A673 (cell line): ENCODE measurements at regions not wholly inside any gene's neighbourhood (a gene's known extent, or its start where the extent isn't known, plus 50 kb on each side); places are given as distances from the start of the nearest gene placed in this dataset.
A peak's percentile ranks its signal among the peaks of the same experiment; 100 is the strongest.
"Not testable (repeated sequence)": the region's sequence is repeated elsewhere in the genome, so short reads cannot be mapped to it uniquely, and the experiment has no call there.

Source experiments
- BruUV-seq: library from RNA; stranded (reverse); fragments of 400-500 nt; replicated peaks from 2 replicates; lab custom pipeline; 2021; lab: Mats Ljungman, UMichigan
- CTCF ChIA-PET: fragments of 300-600 bp; sonication (Branson Sonifier 250); formaldehyde crosslinking; loops from one replicate; lab custom pipeline; 2022; ENCODE audit warnings: antibody characterized with exemption; lab: Charles Lee
- POLR2A ChIA-PET: fragments of 300-600 bp; sonication (Branson Sonifier 250); formaldehyde crosslinking; loops from one replicate; lab custom pipeline; 2022; ENCODE audit warnings: antibody characterized with exemption; ENCODE audit not compliant: low non-redundant PET; lab: Charles Lee
- DNase-seq: peaks from one replicate; pipeline ENCODE4 v3.0.0-alpha.2; 2015; ENCODE audit warnings: low spot score
- H3K27ac ChIP-seq: fragments of 200-600 bp; sonication (generic); 2 replicates; pipeline ENCODE4 v1.5.1; 2016; ENCODE audit warnings: mixed run types, low read depth, mild to moderate bottlenecking, mixed read lengths, antibody characterized with exemption, low read length; ENCODE audit not compliant: poor library complexity, severe bottlenecking
- H3K27me3 ChIP-seq: fragments of 200-600 bp; sonication (generic); replicated peaks from 2 replicates; pipeline ENCODE4 v1.6.1; 2017; ENCODE audit warnings: mixed run types, low read depth, mild to moderate bottlenecking, mixed read lengths, antibody characterized with exemption, low read length; ENCODE audit not compliant: insufficient read depth, poor library complexity
- H3K36me3 ChIP-seq: fragments of 200-600 bp; sonication (generic); 2 replicates; pipeline ENCODE4 v1.6.1; 2016; ENCODE audit warnings: mixed run types, mild to moderate bottlenecking, mixed read lengths, antibody characterized with exemption, low read length; ENCODE audit not compliant: insufficient read depth, poor library complexity, severe bottlenecking
- H3K4me1 ChIP-seq: fragments of 200-600 bp; sonication (generic); 2 replicates; pipeline ENCODE4 v1.6.1; 2017; ENCODE audit warnings: mixed run types, mild to moderate bottlenecking, mixed read lengths, antibody characterized with exemption, low read length; ENCODE audit not compliant: insufficient read depth, poor library complexity, severe bottlenecking
- H3K4me3 ChIP-seq: fragments of 200-600 bp; sonication (generic); 2 replicates; pipeline ENCODE4 v1.5.1; 2016; ENCODE audit warnings: low read depth, mixed run types, mild to moderate bottlenecking, mixed read lengths, low read length; ENCODE audit not compliant: poor library complexity, severe bottlenecking
- H3K9me3 ChIP-seq: fragments of 200-600 bp; sonication (generic); 2 replicates; pipeline ENCODE4 v1.6.1; 2016; ENCODE audit warnings: mixed run types, low read depth, mild to moderate bottlenecking, mixed read lengths, antibody characterized with exemption, low read length; ENCODE audit not compliant: poor library complexity, severe bottlenecking
- CTCF ChIP-seq: fragments of 300-800, 200-600 bp; sonication (generic); conservative IDR thresholded peaks from 2 replicates; pipeline ENCODE4 v1.5.1; 2017; ENCODE audit warnings: low read depth, mild to moderate bottlenecking, antibody characterized with exemption, low read length, moderate library complexity, mixed read lengths
- intact Hi-C: fragments of 100-400 bp; cut with micrococcal nuclease; formaldehyde crosslinking; loops from one replicate; pipeline ENCODE4 v1.10.0; 2022; ENCODE audit not compliant: unreplicated experiment

GRCh38 chr9:63859475-63860215 lies 1425.4 kb downstream of the FOXD4L5 start:
- H3K27me3 ChIP-seq, result no peaks in the 10 kb centered on the region
- ChIA-PET CTCF (no interaction called here), POLR2A (no interaction called here)
- H3K4me3 ChIP-seq, result no peak overlapping the region
- no TSS peak for BruUV-seq
- H3K9me3 ChIP-seq, result no peaks in the 10 kb centered on the region
- DNase-seq, result peak; percentile 0
- no peaks in the 10 kb centered on the region for H3K4me1 ChIP-seq
- intact Hi-C loops, result no loop called here
- TF ChIP-seq CTCF, result no peak
- H3K27ac ChIP-seq, result no peak overlapping the region
- no peaks in the 10 kb centered on the region for H3K36me3 ChIP-seq

- H3K27me3 ChIP-seq, H3K36me3 ChIP-seq, H3K4me3 ChIP-seq, intact Hi-C loops, H3K9me3 ChIP-seq, CTCF ChIA-PET, H3K4me1 ChIP-seq, DNase-seq, BruUV-seq, POLR2A ChIA-PET, H3K27ac ChIP-seq: not testable (repeated sequence)
These were observed 1425.9 kb downstream of the FOXD4L5 start for GRCh38 chr9:63859090-63859474.

GRCh38 chr9:63853140-63853751 lies 1431.8 kb downstream of the FOXD4L5 start:
- H3K4me3 ChIP-seq, DNase-seq, POLR2A ChIA-PET, H3K27me3 ChIP-seq, CTCF ChIA-PET, intact Hi-C loops, H3K27ac ChIP-seq, H3K36me3 ChIP-seq, H3K4me1 ChIP-seq, H3K9me3 ChIP-seq, BruUV-seq: not testable (repeated sequence)

GRCh38 chr9:63824804-63825203 lies 1460.2 kb downstream of the FOXD4L5 start:
- H3K9me3 ChIP-seq, result peaks cover 11% of the 10 kb centered on the region
- H3K4me3 ChIP-seq, DNase-seq, H3K4me1 ChIP-seq, CTCF ChIA-PET, POLR2A ChIA-PET, H3K27me3 ChIP-seq, H3K27ac ChIP-seq, H3K36me3 ChIP-seq, BruUV-seq, intact Hi-C loops: not testable (repeated sequence)

GRCh38 chr9:63823375-63824201 lies 1461.4 kb downstream of the FOXD4L5 start:
- H3K4me1 ChIP-seq, H3K36me3 ChIP-seq, H3K4me3 ChIP-seq, intact Hi-C loops, POLR2A ChIA-PET, H3K27me3 ChIP-seq, CTCF ChIA-PET, H3K27ac ChIP-seq: not testable (repeated sequence)
- DNase-seq, result peak; percentile 5
- H3K9me3 ChIP-seq, result peaks cover 11% of the 10 kb centered on the region
- TSS peak; percentile 10 for BruUV-seq

- CTCF ChIA-PET, H3K4me3 ChIP-seq, H3K27me3 ChIP-seq, POLR2A ChIA-PET, intact Hi-C loops, H3K27ac ChIP-seq, H3K4me1 ChIP-seq, DNase-seq, BruUV-seq, H3K36me3 ChIP-seq: not testable (repeated sequence)
- H3K9me3 ChIP-seq, result peaks cover 15% of the 10 kb centered on the region
These were observed 1462.2 kb downstream of the FOXD4L5 start for GRCh38 chr9:63822615-63823374.
